GM23248 (cell line): ENCODE measurements at regions not wholly inside any gene's neighbourhood (a gene's known extent, or its start where the extent isn't known, plus 50 kb on each side); places are given as distances from the start of the nearest gene placed in this dataset.

ENCODE experiments used
- EZH2 ChIP-seq: fragments of 200-600 bp; sonication (generic); IDR thresholded peaks from 2 replicates; pipeline ENCODE4 v1.6.1; 2018; ENCODE audit warnings: antibody characterized with exemption, mild to moderate bottlenecking; ENCODE audit not compliant: insufficient read depth, poor library complexity, severe bottlenecking
- EZH2phosphoT487 ChIP-seq: fragments of 200-600 bp; sonication (generic); IDR thresholded peaks from 2 replicates; pipeline ENCODE4 v1.6.1; 2018; ENCODE audit warnings: antibody characterized with exemption, moderate library complexity, mild to moderate bottlenecking, low read depth; ENCODE audit not compliant: insufficient read depth

- TF ChIP-seq EZH2 (no peak), EZH2phosphoT487 (no peak)
Observed at GRCh38 chr19:31089681-31090080, 259.6 kb downstream of the TSHZ3 start.
